Stimulated activated CD8-positive, alpha-beta memory T cell treated with anti-CD3 and anti-CD28 coated beads, Interleukin-4, amount 100 ng/mL, for 1 hour (primary cell): ENCODE measurements at regions not wholly inside any gene's neighbourhood (a gene's known extent, or its start where the extent isn't known, plus 50 kb on each side); places are given as distances from the start of the nearest gene placed in this dataset.

Experiments used
- DNase-seq, 2 donors: peaks; one replicate each; pipeline ENCODE4 v3.0.0-alpha.2; 2020; ENCODE audit warnings: low read depth in 2 of 2, low spot score in 1 of 2

- no peak for DNase-seq
Measured at GRCh38 chr11:11177156-11177808, 175.8 kb downstream of the CSNK2A3 start.

GRCh38 chr11:11173316-11174025, 179.6 kb downstream of the CSNK2A3 start:
- no peak for DNase-seq

- no peak for DNase-seq
Measured at GRCh38 chr11:11171854-11172253, 181.2 kb downstream of the CSNK2A3 start.

GRCh38 chr11:11171285-11171684, 181.8 kb downstream of the CSNK2A3 start:
- DNase-seq: no peak

- no peak for DNase-seq
Measured at GRCh38 chr11:11170352-11171084, 182.5 kb downstream of the CSNK2A3 start.

- no peak for DNase-seq
Measured at GRCh38 chr11:11169715-11170351, 183.2 kb downstream of the CSNK2A3 start.

- no peak for DNase-seq
Measured at GRCh38 chr11:11167806-11168205, 185.2 kb downstream of the CSNK2A3 start.

GRCh38 chr11:11164334-11164690, 188.7 kb downstream of the CSNK2A3 start:
- DNase-seq: no peak

- no peak for DNase-seq
Measured at GRCh38 chr11:11163669-11164333, 189.2 kb downstream of the CSNK2A3 start.

GRCh38 chr11:11163236-11163635, 189.8 kb downstream of the CSNK2A3 start:
- no peak for DNase-seq

GRCh38 chr11:11157185-11157584, 195.9 kb downstream of the CSNK2A3 start:
- peak in 1 of 2 donors; percentile 27 for DNase-seq

GRCh38 chr11:11155962-11156815, 196.9 kb downstream of the CSNK2A3 start:
- DNase-seq: no peak

- no peak for DNase-seq
Measured at GRCh38 chr11:11152877-11153276, 200.2 kb downstream of the CSNK2A3 start.

GRCh38 chr11:11149671-11150459, 203.2 kb downstream of the CSNK2A3 start:
- no peak for DNase-seq

- DNase-seq: no peak
Measured at GRCh38 chr11:11148596-11148995, 204.5 kb downstream of the CSNK2A3 start.

GRCh38 chr11:11148104-11148509, 204.9 kb downstream of the CSNK2A3 start:
- DNase-seq: no peak

- no peak for DNase-seq
Measured at GRCh38 chr11:11146830-11147229, 206.2 kb downstream of the CSNK2A3 start.

- no peak for DNase-seq
Measured at GRCh38 chr11:11143849-11144248, 209.2 kb downstream of the CSNK2A3 start.

GRCh38 chr11:11142430-11142829, 210.6 kb downstream of the CSNK2A3 start:
- DNase-seq: no peak
